H9 (cell line): ENCODE measurements at regions not wholly inside any gene's neighbourhood (a gene's known extent, or its start where the extent isn't known, plus 50 kb on each side); places are given as distances from the start of the nearest gene placed in this dataset.

Experiments used
- DNase-seq: peaks from one replicate; pipeline ENCODE4 v3.0.0-alpha.2; 2017
- H2AFZ ChIP-seq: one replicate; pipeline ENCODE4 v1.6.1; 2013; ENCODE audit warnings: mild to moderate bottlenecking, low read length, control low read depth, moderate library complexity
- H2AK5ac ChIP-seq: 2 replicates; pipeline ENCODE4 v1.6.1; 2013; ENCODE audit warnings: low read length, control low read depth, mixed read lengths; ENCODE audit not compliant: insufficient read length
- H2BK120ac ChIP-seq: one replicate; pipeline ENCODE4 v1.6.1; 2013; ENCODE audit warnings: low read depth, mild to moderate bottlenecking, low read length, control low read depth, inconsistent platforms; ENCODE audit not compliant: poor library complexity, severe bottlenecking
- H2BK12ac ChIP-seq: 2 replicates; pipeline ENCODE4 v1.6.1; 2013; ENCODE audit warnings: low read length, control low read depth, mixed read lengths, low read depth; ENCODE audit not compliant: insufficient read length
- H2BK15ac ChIP-seq: 2 replicates; pipeline ENCODE4 v1.6.1; 2013; ENCODE audit warnings: low read depth, low read length, control low read depth
- H2BK20ac ChIP-seq: one replicate; pipeline ENCODE4 v1.6.1; 2013; ENCODE audit warnings: low read depth, mild to moderate bottlenecking, low read length, control low read depth, inconsistent platforms; ENCODE audit not compliant: poor library complexity, severe bottlenecking
- H2BK5ac ChIP-seq: 2 replicates; pipeline ENCODE4 v1.6.1; 2013; ENCODE audit warnings: low read length, control low read depth, mixed read lengths; ENCODE audit not compliant: insufficient read length
- H3K14ac ChIP-seq: 2 replicates; pipeline ENCODE4 v1.6.1; 2013; ENCODE audit warnings: low read length, control low read depth; ENCODE audit not compliant: insufficient read depth
- H3K18ac ChIP-seq: 2 replicates; pipeline ENCODE4 v1.6.1; 2013; ENCODE audit warnings: low read depth, mild to moderate bottlenecking, mixed read lengths, low read length, control low read depth; ENCODE audit not compliant: insufficient read length
- H3K23ac ChIP-seq: 2 replicates; pipeline ENCODE4 v1.6.1; 2013; ENCODE audit warnings: low read length, control low read depth, mixed read lengths, low read depth; ENCODE audit not compliant: insufficient read length
- H3K23me2 ChIP-seq: 2 replicates; pipeline ENCODE4 v1.6.1; 2013; ENCODE audit warnings: low read depth, mild to moderate bottlenecking, mixed read lengths, low read length, control low read depth; ENCODE audit not compliant: insufficient read length, poor library complexity, severe bottlenecking
- H3K27ac ChIP-seq: 2 replicates; pipeline ENCODE4 v1.5.1; 2013; ENCODE audit warnings: low read length, control low read depth, mixed read lengths, low read depth; ENCODE audit not compliant: insufficient read length
- H3K27me3 ChIP-seq: 2 replicates; pipeline ENCODE4 v1.6.1; 2013; ENCODE audit warnings: low read length, control low read depth, inconsistent platforms; ENCODE audit not compliant: insufficient read depth
- H3K4ac ChIP-seq: 2 replicates; pipeline ENCODE4 v1.6.1; 2013; ENCODE audit warnings: low read depth, mild to moderate bottlenecking, control low read depth, inconsistent platforms, low read length, moderate library complexity
- H3K4me1 ChIP-seq: 2 replicates; pipeline ENCODE4 v1.6.1; 2013; ENCODE audit warnings: low read length, control low read depth, inconsistent platforms; ENCODE audit not compliant: insufficient read depth
- H3K4me2 ChIP-seq: 2 replicates; pipeline ENCODE4 v1.6.1; 2013; ENCODE audit warnings: low read length, control low read depth, mixed read lengths; ENCODE audit not compliant: insufficient read length, insufficient read depth
- H3K56ac ChIP-seq: 2 replicates; pipeline ENCODE4 v1.6.1; 2013; ENCODE audit warnings: low read depth, mild to moderate bottlenecking, mixed read lengths, low read length, control low read depth; ENCODE audit not compliant: insufficient read length
- H3K79me1 ChIP-seq: 2 replicates; pipeline ENCODE4 v1.6.1; 2013; ENCODE audit warnings: low read depth, mild to moderate bottlenecking, moderate library complexity, low read length, control low read depth, inconsistent platforms; ENCODE audit not compliant: insufficient read depth, poor library complexity, severe bottlenecking
- H3K79me2 ChIP-seq: 2 replicates; pipeline ENCODE4 v1.6.1; 2013; ENCODE audit warnings: low read length, control low read depth, inconsistent platforms; ENCODE audit not compliant: insufficient read depth
- H3K9ac ChIP-seq: 2 replicates; pipeline ENCODE4 v1.6.1; 2013; ENCODE audit warnings: low read length, control low read depth, mixed read lengths; ENCODE audit not compliant: insufficient read length; ENCODE audit errors: extremely low read depth
- H3K9me3 ChIP-seq: one replicate; pipeline ENCODE4 v1.6.1; 2013; ENCODE audit warnings: low read depth, low read length, inconsistent platforms; ENCODE audit not compliant: control insufficient read depth
- H3T11ph ChIP-seq: one replicate; pipeline ENCODE4 v1.6.1; 2013; ENCODE audit warnings: mild to moderate bottlenecking, low read length, control low read depth, inconsistent platforms
- H4K20me1 ChIP-seq: one replicate; pipeline ENCODE4 v1.6.1; 2013; ENCODE audit not compliant: control insufficient read depth, insufficient read length, insufficient read depth
- H4K5ac ChIP-seq: 2 replicates; pipeline ENCODE4 v1.6.1; 2013; ENCODE audit warnings: low read depth, mild to moderate bottlenecking, mixed read lengths, low read length, control low read depth; ENCODE audit not compliant: insufficient read length
- H4K8ac ChIP-seq: replicated peaks from 2 replicates; pipeline ENCODE4 v1.6.1; 2013; ENCODE audit warnings: low read length, control low read depth, mixed read lengths, low read depth; ENCODE audit not compliant: insufficient read length
- H4K91ac ChIP-seq: 2 replicates; pipeline ENCODE4 v1.6.1; 2013; ENCODE audit warnings: low read depth, mild to moderate bottlenecking, moderate library complexity, mixed read lengths, low read length, control low read depth; ENCODE audit not compliant: insufficient read length
- H3K27ac Mint-ChIP-seq, 3 experiments: 2 replicates in 2 of 3; 3 replicates in 1 of 3; pipeline ENCODE4 v1.8.0; 2020 to 2021; ENCODE audit warnings: mixed read lengths in 3 of 3, mild to moderate bottlenecking in 1 of 3, moderate library complexity in 1 of 3
- H3K27me3 Mint-ChIP-seq: 2 replicates; pipeline ENCODE4 v1.8.0; 2021; ENCODE audit warnings: low read depth, mild to moderate bottlenecking, moderate library complexity, mixed read lengths
- H3K36me3 Mint-ChIP-seq, 3 experiments: 2 replicates in 2 of 3; 3 replicates in 1 of 3; pipeline ENCODE4 v1.8.0; 2020 to 2021; ENCODE audit warnings: low read depth in 3 of 3, mixed read lengths in 3 of 3; ENCODE audit not compliant: insufficient read depth in 1 of 3
- H3K4me1 Mint-ChIP-seq, 2 experiments: 2 replicates each; pipeline ENCODE4 v1.8.0; 2020; ENCODE audit warnings: mixed read lengths in 2 of 2
- H3K4me3 Mint-ChIP-seq, 2 experiments: 2 replicates in 1 of 2; 3 replicates in 1 of 2; pipeline ENCODE4 v1.8.0; 2020 to 2021; ENCODE audit warnings: mild to moderate bottlenecking in 2 of 2, mixed read lengths in 2 of 2, moderate library complexity in 1 of 2
- H3K9me3 Mint-ChIP-seq, 2 experiments: 2 replicates in 1 of 2; 3 replicates in 1 of 2; pipeline ENCODE4 v1.8.0; 2020; ENCODE audit warnings: mild to moderate bottlenecking in 2 of 2, mixed read lengths in 2 of 2, moderate library complexity in 1 of 2
- WGBS: extraction: QIAGEN DNeasy Blood & Tissue Kit; methylation state at CpG from one replicate; pipeline ENCODE4 v1.1.7; 2013; ENCODE audit warnings: missing lambda C conversion rate, low lambda C conversion rate, mixed read lengths; ENCODE audit not compliant: insufficient read length; ENCODE audit errors: extremely low coverage; 5-methylcytosine and 5-hydroxymethylcytosine counted together
- TF ChIP-seq, protein P1 (sequence below): fragments of 200-600 bp; sonication (generic); conservative IDR thresholded peaks from 3 replicates; pipeline ENCODE4 v1.8.0; 2021; ENCODE audit warnings: antibody characterized with exemption, mild to moderate bottlenecking

DNA sequence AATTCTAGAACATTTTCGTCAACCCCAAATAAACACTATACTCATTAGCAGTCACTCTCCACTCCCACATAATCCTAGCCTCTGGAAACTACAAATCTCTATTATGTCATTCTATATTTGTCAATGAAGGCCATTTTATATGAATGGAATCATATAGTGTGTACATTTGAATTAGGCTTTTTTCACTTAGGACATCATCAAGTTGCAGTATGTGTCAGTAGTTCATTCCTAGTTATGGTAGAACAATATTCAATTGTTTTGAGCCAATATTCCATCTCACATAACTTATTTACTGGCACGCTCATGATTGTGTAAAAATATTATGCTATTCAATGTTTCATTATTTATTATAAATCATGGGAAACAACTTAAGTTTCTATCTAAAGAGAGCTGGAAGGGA lies 1610.4 kb upstream of the MIR17HG start:
- no peaks in the 10 kb centered on the region for H3K4me1 ChIP-seq
- no peak overlapping the region for H3K4ac ChIP-seq
- WGBS, result no CpG with 5 or more reads among the region's 2 CpGs
- Mint-ChIP-seq H3K9me3 (no peaks in the 10 kb centered on the region), H3K27ac (no peak overlapping the region), H3K4me3 (no peak overlapping the region), H3K4me1 (no peaks in the 10 kb centered on the region), H3K36me3 (no peaks in the 10 kb centered on the region), H3K27me3 (no peaks in the 10 kb centered on the region)
- no peak overlapping the region for H4K91ac ChIP-seq
- H4K8ac ChIP-seq, result no peak overlapping the region
- H2BK120ac ChIP-seq, result no peak overlapping the region
- TF ChIP-seq, protein P1, sequence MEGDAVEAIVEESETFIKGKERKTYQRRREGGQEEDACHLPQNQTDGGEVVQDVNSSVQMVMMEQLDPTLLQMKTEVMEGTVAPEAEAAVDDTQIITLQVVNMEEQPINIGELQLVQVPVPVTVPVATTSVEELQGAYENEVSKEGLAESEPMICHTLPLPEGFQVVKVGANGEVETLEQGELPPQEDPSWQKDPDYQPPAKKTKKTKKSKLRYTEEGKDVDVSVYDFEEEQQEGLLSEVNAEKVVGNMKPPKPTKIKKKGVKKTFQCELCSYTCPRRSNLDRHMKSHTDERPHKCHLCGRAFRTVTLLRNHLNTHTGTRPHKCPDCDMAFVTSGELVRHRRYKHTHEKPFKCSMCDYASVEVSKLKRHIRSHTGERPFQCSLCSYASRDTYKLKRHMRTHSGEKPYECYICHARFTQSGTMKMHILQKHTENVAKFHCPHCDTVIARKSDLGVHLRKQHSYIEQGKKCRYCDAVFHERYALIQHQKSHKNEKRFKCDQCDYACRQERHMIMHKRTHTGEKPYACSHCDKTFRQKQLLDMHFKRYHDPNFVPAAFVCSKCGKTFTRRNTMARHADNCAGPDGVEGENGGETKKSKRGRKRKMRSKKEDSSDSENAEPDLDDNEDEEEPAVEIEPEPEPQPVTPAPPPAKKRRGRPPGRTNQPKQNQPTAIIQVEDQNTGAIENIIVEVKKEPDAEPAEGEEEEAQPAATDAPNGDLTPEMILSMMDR, result no peak
- no peak overlapping the region for H2BK15ac ChIP-seq
- H3T11ph ChIP-seq, result no peak overlapping the region
- no peak overlapping the region for H3K27ac ChIP-seq
- H3K18ac ChIP-seq, result no peak overlapping the region
- no peaks in the 10 kb centered on the region for H3K27me3 ChIP-seq
- no peaks in the 10 kb centered on the region for H3K79me2 ChIP-seq
- no peaks in the 10 kb centered on the region for H3K79me1 ChIP-seq
- H3K56ac ChIP-seq, result no peak overlapping the region
- H2AK5ac ChIP-seq, result no peak overlapping the region
- DNase-seq, result no peak
- H4K20me1 ChIP-seq, result no peaks in the 10 kb centered on the region
- no peak overlapping the region for H3K23ac ChIP-seq
- H3K14ac ChIP-seq, result no peak overlapping the region
- no peak overlapping the region for H2BK5ac ChIP-seq
- no peaks in the 10 kb centered on the region for H3K23me2 ChIP-seq
- H3K9ac ChIP-seq, result no peak overlapping the region
- no peak overlapping the region for H2BK12ac ChIP-seq
- no peak overlapping the region for H2AFZ ChIP-seq
- H4K5ac ChIP-seq, result no peak overlapping the region
- no peak overlapping the region for H3K4me2 ChIP-seq
- no peak overlapping the region for H2BK20ac ChIP-seq
- H3K9me3 ChIP-seq, result no peaks in the 10 kb centered on the region
